Fibroblast of lung (primary cell): ENCODE measurements at regions not wholly inside any gene's neighbourhood (a gene's known extent, or its start where the extent isn't known, plus 50 kb on each side); places are given as distances from the start of the nearest gene placed in this dataset.

Experiments
- DNase-seq, 2 donors: peaks; one replicate each; pipeline versions ENCODE4 v3.0.0 to v3.0.0-alpha.2; 2010; ENCODE audit warnings: low read depth in 2 of 2
- H2AFZ ChIP-seq: 2 replicates; pipeline ENCODE4 v1.5.1; 2012; ENCODE audit warnings: low read length, control low read depth, inconsistent platforms
- H3K27ac ChIP-seq: 2 replicates; pipeline ENCODE4 v1.5.1; 2011; ENCODE audit warnings: low read length, control low read depth; ENCODE audit not compliant: insufficient read depth
- H3K27me3 ChIP-seq: 2 replicates; pipeline ENCODE4 v1.5.1; 2011; ENCODE audit warnings: mild to moderate bottlenecking, low read length; ENCODE audit not compliant: control insufficient read depth, insufficient read depth
- H3K36me3 ChIP-seq: 2 replicates; pipeline ENCODE4 v1.5.1; 2011; ENCODE audit warnings: low read length; ENCODE audit not compliant: control insufficient read depth, insufficient read depth
- H3K4me1 ChIP-seq: 2 replicates; pipeline ENCODE4 v1.5.1; 2011; ENCODE audit warnings: low read length; ENCODE audit not compliant: control insufficient read depth, insufficient read depth; ENCODE audit errors: extremely low read depth
- H3K4me2 ChIP-seq: 2 replicates; pipeline ENCODE4 v1.5.1; 2011; ENCODE audit warnings: low read length, control low read depth; ENCODE audit not compliant: insufficient read depth; ENCODE audit errors: extremely low read depth
- H3K4me3 ChIP-seq, 4 experiments: fragments of 200-600 bp in 1 of 4; sonication (generic) in 1 of 4; replicated peaks in 1 of 4; 2 replicates each; pipeline ENCODE4 v1.5.1; 2011 to 2016; ENCODE audit warnings: low read length in 4 of 4, low read depth in 3 of 4, mild to moderate bottlenecking in 3 of 4, control low read depth in 2 of 4, inconsistent platforms in 1 of 4, mixed read lengths in 1 of 4; ENCODE audit not compliant: insufficient read depth in 1 of 4; ENCODE audit errors: control extremely low read depth in 1 of 4
- H3K79me2 ChIP-seq: 2 replicates; pipeline ENCODE4 v1.5.1; 2012; ENCODE audit warnings: mild to moderate bottlenecking, low read length, inconsistent platforms; ENCODE audit not compliant: control insufficient read depth, insufficient read depth
- H3K9ac ChIP-seq: 2 replicates; pipeline ENCODE4 v1.5.1; 2011; ENCODE audit warnings: mild to moderate bottlenecking, low read length, control low read depth; ENCODE audit not compliant: insufficient read depth
- H3K9me3 ChIP-seq: 2 replicates; pipeline ENCODE4 v1.5.1; 2012; ENCODE audit warnings: low read depth, low read length; ENCODE audit not compliant: control insufficient read depth, insufficient read depth
- H4K20me1 ChIP-seq: 2 replicates; pipeline ENCODE4 v1.5.1; 2011; ENCODE audit warnings: low read length; ENCODE audit not compliant: control insufficient read depth, insufficient read depth; ENCODE audit errors: extremely low read depth
- EZH2 ChIP-seq: IDR thresholded peaks from 2 replicates; pipeline ENCODE4 v1.5.1; 2012; ENCODE audit warnings: low read length, control low read depth, mild to moderate bottlenecking; ENCODE audit errors: missing control alignments
- TF ChIP-seq, protein P1 (sequence below), 2 donors: IDR thresholded peaks in 1 of 2; conservative IDR thresholded peaks in 1 of 2; 1 replicate in 1 of 2; 2 replicates in 1 of 2; pipeline ENCODE4 v1.5.1; 2011 to 2012; ENCODE audit warnings: low read length in 2 of 2, control low read depth in 1 of 2, inconsistent platforms in 1 of 2, low read depth in 1 of 2, mild to moderate bottlenecking in 1 of 2

DNA sequence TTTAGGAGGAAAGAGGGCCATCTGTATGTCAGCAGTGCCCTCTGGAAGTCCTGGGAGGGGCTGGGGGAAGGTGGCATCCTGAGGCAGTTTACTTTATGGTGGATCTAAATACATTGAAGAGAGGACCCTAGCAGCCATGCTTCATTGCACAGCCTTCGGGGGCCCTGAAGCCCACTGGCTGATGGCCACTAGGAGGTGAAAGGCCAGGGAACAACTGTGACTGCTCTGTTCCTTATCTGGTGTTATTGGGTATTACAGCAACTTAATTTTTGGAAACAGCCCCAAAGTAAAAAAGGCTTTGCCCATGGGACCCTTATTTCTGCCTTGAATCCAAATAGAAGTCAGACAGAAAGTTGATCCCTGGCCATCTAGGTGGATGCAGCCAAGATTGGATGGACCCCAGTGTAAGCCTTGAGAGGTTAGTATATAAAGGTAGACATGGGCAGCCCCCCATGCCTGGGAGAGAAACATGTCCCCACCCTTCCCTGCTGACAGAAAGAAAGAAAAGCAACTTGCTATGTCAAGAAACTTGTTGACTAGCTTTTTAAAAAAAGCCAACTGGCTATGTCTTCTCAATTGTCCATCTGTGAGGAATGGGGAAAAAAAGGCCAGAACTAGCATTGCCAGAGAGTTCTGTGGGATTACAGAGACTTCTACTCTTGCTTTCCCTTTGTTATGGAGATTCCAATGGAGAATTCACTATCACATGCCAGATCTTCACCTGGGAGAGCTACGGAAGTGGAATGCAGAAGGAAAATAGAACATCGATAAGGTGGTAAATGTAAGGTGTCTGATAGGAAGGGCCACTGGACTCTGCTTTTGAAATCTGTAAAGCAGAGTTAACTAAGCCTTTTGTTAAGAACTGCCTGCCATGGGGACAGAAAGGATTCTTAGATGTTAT, 58.6 kb upstream of the OSR1 start:
- H3K4me2 ChIP-seq: no peak overlapping the region
- no peak for TF ChIP-seq EZH2
- TF ChIP-seq, protein P1, sequence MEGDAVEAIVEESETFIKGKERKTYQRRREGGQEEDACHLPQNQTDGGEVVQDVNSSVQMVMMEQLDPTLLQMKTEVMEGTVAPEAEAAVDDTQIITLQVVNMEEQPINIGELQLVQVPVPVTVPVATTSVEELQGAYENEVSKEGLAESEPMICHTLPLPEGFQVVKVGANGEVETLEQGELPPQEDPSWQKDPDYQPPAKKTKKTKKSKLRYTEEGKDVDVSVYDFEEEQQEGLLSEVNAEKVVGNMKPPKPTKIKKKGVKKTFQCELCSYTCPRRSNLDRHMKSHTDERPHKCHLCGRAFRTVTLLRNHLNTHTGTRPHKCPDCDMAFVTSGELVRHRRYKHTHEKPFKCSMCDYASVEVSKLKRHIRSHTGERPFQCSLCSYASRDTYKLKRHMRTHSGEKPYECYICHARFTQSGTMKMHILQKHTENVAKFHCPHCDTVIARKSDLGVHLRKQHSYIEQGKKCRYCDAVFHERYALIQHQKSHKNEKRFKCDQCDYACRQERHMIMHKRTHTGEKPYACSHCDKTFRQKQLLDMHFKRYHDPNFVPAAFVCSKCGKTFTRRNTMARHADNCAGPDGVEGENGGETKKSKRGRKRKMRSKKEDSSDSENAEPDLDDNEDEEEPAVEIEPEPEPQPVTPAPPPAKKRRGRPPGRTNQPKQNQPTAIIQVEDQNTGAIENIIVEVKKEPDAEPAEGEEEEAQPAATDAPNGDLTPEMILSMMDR (conservative IDR thresholded peaks at IDR 0.05 in 1 of 2, IDR thresholded peaks at IDR 0.05 in 1 of 2; ENCODE audit: low read depth in 1 of 2, low read length in 2 of 2): no peak

DNA sequence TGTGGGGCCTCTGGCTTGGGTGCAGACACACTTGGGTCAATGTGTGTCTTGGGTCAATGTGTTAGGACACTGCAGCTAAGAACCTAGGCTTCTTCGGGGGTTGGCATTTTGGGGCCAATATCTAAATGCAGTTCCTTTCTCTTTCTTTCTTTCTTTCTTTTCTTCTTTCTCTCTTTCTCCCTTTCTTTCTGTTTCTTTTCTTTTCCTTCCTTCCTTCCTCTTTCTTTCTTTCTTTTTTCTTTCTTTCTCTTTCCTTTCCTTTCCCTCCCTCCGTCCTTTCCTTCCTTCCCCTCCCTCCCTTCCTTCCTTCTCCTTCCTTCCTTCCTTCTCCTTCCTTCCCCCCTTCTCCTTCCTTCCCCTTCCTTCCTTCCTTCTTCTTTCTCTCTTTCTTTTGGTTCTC, 57.7 kb upstream of the OSR1 start:
- no peaks in the 10 kb centered on the region for H4K20me1 ChIP-seq
- no peak overlapping the region for H3K4me2 ChIP-seq
- H3K36me3 ChIP-seq: no peaks in the 10 kb centered on the region
- no peak overlapping the region for H2AFZ ChIP-seq
- H3K4me3 ChIP-seq: no peak overlapping the region
- no peak for DNase-seq
- H3K27ac ChIP-seq: no peak overlapping the region
- H3K9ac ChIP-seq: no peak overlapping the region
- H3K4me1 ChIP-seq: no peaks in the 10 kb centered on the region
- H3K9me3 ChIP-seq: no peaks in the 10 kb centered on the region
- TF ChIP-seq, protein P1 (conservative IDR thresholded peaks at IDR 0.05 in 1 of 2, IDR thresholded peaks at IDR 0.05 in 1 of 2; ENCODE audit: low read depth in 1 of 2, low read length in 2 of 2): no peak
- no peaks in the 10 kb centered on the region for H3K79me2 ChIP-seq
- H3K27me3 ChIP-seq: no peaks in the 10 kb centered on the region

More for the DNA sequence above, 58.6 kb upstream of the OSR1 start:
- no peak overlapping the region for H2AFZ ChIP-seq
- DNase-seq: no peak
- no peak overlapping the region for H3K4me3 ChIP-seq
- no peaks in the 10 kb centered on the region for H3K9me3 ChIP-seq
- no peak overlapping the region for H3K27ac ChIP-seq
- H3K9ac ChIP-seq: no peak overlapping the region
- H4K20me1 ChIP-seq: no peaks in the 10 kb centered on the region
- no peaks in the 10 kb centered on the region for H3K79me2 ChIP-seq
- H3K4me1 ChIP-seq: no peaks in the 10 kb centered on the region
- H3K36me3 ChIP-seq: no peaks in the 10 kb centered on the region
- H3K27me3 ChIP-seq: no peaks in the 10 kb centered on the region

DNA sequence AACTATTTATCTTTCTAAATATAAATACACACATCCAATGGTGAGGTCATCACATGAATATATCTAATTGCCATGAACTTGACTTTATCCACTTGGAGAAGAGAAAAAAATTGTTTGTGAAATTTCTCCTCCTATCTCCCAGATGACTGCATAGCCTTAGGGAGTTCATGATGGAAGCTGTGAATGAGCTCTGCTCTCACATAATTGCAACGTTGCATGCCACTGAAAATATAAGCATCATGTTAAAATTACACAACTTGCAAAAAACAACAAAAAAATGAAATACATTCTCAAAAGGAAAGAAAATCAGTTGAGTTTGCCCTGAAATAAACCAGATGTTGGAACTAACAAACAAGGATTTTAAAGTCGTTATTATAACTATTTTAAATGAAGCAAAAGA, 50.6 kb upstream of the OSR1 start:
- Histone ChIP-seq H3K9me3 (no peaks in the 10 kb centered on the region), H3K79me2 (no peaks in the 10 kb centered on the region), H3K4me3 (no peak overlapping the region), H3K27me3 (no peaks in the 10 kb centered on the region), H3K4me1 (no peaks in the 10 kb centered on the region), H4K20me1 (no peaks in the 10 kb centered on the region), H3K9ac (no peak overlapping the region), H3K36me3 (no peaks in the 10 kb centered on the region), H2AFZ (no peak overlapping the region), H3K4me2 (no peak overlapping the region), H3K27ac (no peak overlapping the region)
- no peak for TF ChIP-seq EZH2
- TF ChIP-seq, protein P1 (conservative IDR thresholded peaks at IDR 0.05 in 1 of 2, IDR thresholded peaks at IDR 0.05 in 1 of 2; ENCODE audit: low read depth in 1 of 2, low read length in 2 of 2): no peak
- DNase-seq: peak; percentile 3 to 42
